ENCODE measurements at regions not wholly inside any gene's neighbourhood (a gene's known extent, or its start where the extent isn't known, plus 50 kb on each side); places are given as distances from the start of the nearest gene placed in this dataset.

- TF ChIP-seq IRF9 (tag; IDR thresholded peaks at IDR 0.05): no peak
- peak; percentile 98 for TF ChIP-seq POLR2A (conservative IDR thresholded peaks at IDR 0.05)
- peak; percentile 46; the same call in 1 of the 2 replicates for TF ChIP-seq SP1 (CRISPR knock-in tag; IDR thresholded peaks at IDR 0.05)
- no peak for TF ChIP-seq CUX1 (CRISPR knock-in tag; IDR thresholded peaks at IDR 0.05)
- TF ChIP-seq SNAPC5 (CRISPR knock-in tag; IDR thresholded peaks at IDR 0.05): no peak
- TF ChIP-seq HNRNPLL (IDR thresholded peaks at IDR 0.05; ENCODE audit: low read depth, low read length, poor library complexity, severe bottlenecking): no peak
- no peak for TF ChIP-seq FOXK1 (CRISPR knock-in tag; IDR thresholded peaks at IDR 0.05; ENCODE audit: borderline replicate concordance)
- no peak for TF ChIP-seq MTA1 (IDR thresholded peaks at IDR 0.05; ENCODE audit: borderline replicate concordance)
- no peak for TF ChIP-seq THRAP3 (IDR thresholded peaks at IDR 0.05; ENCODE audit: borderline replicate concordance)
- TF ChIP-seq MXD1 (CRISPR knock-in tag; IDR thresholded peaks at IDR 0.05; ENCODE audit: borderline replicate concordance, poor library complexity, severe bottlenecking): no peak
- 0 out of 2 replicates have a peak, but pooled peaks have one; percentile 16 for TF ChIP-seq FOXJ2 (tag; IDR thresholded peaks at IDR 0.05)
- no peak for TF ChIP-seq ZNF217 (CRISPR knock-in tag; IDR thresholded peaks at IDR 0.05)
- TF ChIP-seq ZNF764 (CRISPR knock-in tag; IDR thresholded peaks at IDR 0.05; ENCODE audit: low read depth): no peak
- TF ChIP-seq TARDBP (IDR thresholded peaks at IDR 0.05): no peak
- no peak for TF ChIP-seq ZNF77 (CRISPR knock-in tag; IDR thresholded peaks at IDR 0.05)
- no peak for TF ChIP-seq ZNF232 (CRISPR knock-in tag; IDR thresholded peaks at IDR 0.05)
- TF ChIP-seq ESRRA (IDR thresholded peaks at IDR 0.05; ENCODE audit: borderline replicate concordance, low read depth): peak; percentile 36; the same call in 1 of the 2 replicates
- 0 out of 2 replicates have a peak, but pooled peaks have one; percentile 29 for TF ChIP-seq CGGBP1 (CRISPR knock-in tag; IDR thresholded peaks at IDR 0.05)
- TF ChIP-seq BRD4 (IDR thresholded peaks at IDR 0.05): no peak
- TF ChIP-seq ZNF263 (CRISPR knock-in tag; IDR thresholded peaks at IDR 0.05; ENCODE audit: borderline replicate concordance): no peak
- no peak; the same call in 1 of the 2 replicates for TF ChIP-seq NCOR1 (IDR thresholded peaks at IDR 0.05)
These were observed 57.9 kb upstream of the MANEA start (continued) for GRCh38 chr6:95519228-95520037.
